GM12878 (cell line): ENCODE measurements at regions not wholly inside any gene's neighbourhood (a gene's known extent, or its start where the extent isn't known, plus 50 kb on each side); places are given as distances from the start of the nearest gene placed in this dataset.

Source experiments
- ATF3 ChIP-seq: IDR thresholded peaks from 2 replicates; pipeline ENCODE4 v1.6.1; 2011; ENCODE audit warnings: low read depth, mild to moderate bottlenecking, low read length, moderate library complexity, borderline replicate concordance; ENCODE audit errors: extremely low read depth
- CBX5 ChIP-seq: sonication (generic); IDR thresholded peaks from 2 replicates; pipeline ENCODE4 v1.6.1; 2016; ENCODE audit warnings: low read depth, moderate library complexity, mild to moderate bottlenecking, inconsistent platforms
- CHD1 ChIP-seq: IDR thresholded peaks from 2 replicates; pipeline ENCODE4 v1.6.1; 2012; ENCODE audit warnings: low read depth, low read length, improper control_type of control experiment
- CTCF ChIP-seq, 3 experiments: IDR thresholded peaks in 2 of 3; conservative IDR thresholded peaks in 1 of 3; 2 replicates each; pipeline ENCODE4 v1.5.1; 2011; ENCODE audit warnings: low read depth in 3 of 3, low read length in 3 of 3, mild to moderate bottlenecking in 3 of 3, control low read depth in 2 of 3, moderate library complexity in 2 of 3, inconsistent platforms in 1 of 3, mixed read lengths in 1 of 3; ENCODE audit not compliant: control insufficient read depth in 2 of 3, insufficient read depth in 1 of 3; ENCODE audit errors: extremely low read depth in 1 of 3
- FOXM1 ChIP-seq: IDR thresholded peaks from 2 replicates; pipeline ENCODE4 v1.6.1; 2012; ENCODE audit warnings: low read depth, mild to moderate bottlenecking, inconsistent platforms, low read length, moderate library complexity
- POLR2A ChIP-seq: IDR thresholded peaks from 2 replicates; pipeline ENCODE4 v1.6.1; 2011; ENCODE audit warnings: low read depth, mild to moderate bottlenecking, low read length
- TCF12 ChIP-seq: IDR thresholded peaks from 2 replicates; pipeline ENCODE4 v1.6.1; 2011; ENCODE audit warnings: low read depth, mild to moderate bottlenecking, low read length
- TF ChIP-seq, protein P1 (sequence below): IDR thresholded peaks from 2 replicates; pipeline ENCODE4 v1.6.1; 2012; ENCODE audit warnings: low read depth, low read length, improper control_type of control experiment

- TF ChIP-seq, protein P1, sequence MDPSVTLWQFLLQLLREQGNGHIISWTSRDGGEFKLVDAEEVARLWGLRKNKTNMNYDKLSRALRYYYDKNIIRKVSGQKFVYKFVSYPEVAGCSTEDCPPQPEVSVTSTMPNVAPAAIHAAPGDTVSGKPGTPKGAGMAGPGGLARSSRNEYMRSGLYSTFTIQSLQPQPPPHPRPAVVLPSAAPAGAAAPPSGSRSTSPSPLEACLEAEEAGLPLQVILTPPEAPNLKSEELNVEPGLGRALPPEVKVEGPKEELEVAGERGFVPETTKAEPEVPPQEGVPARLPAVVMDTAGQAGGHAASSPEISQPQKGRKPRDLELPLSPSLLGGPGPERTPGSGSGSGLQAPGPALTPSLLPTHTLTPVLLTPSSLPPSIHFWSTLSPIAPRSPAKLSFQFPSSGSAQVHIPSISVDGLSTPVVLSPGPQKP, result no peak
- TF ChIP-seq ATF3 (no peak), CBX5 (no peak), CTCF (IDR thresholded peaks at IDR 0.05 in 2 of 3, conservative IDR thresholded peaks at IDR 0.05 in 1 of 3; ENCODE audit: control insufficient read depth in 2 of 3, extremely low read depth in 1 of 3, insufficient read depth in 1 of 3, low read depth in 3 of 3, low read length in 3 of 3) (no peak), POLR2A (no peak), CHD1 (no peak), TCF12 (no peak), FOXM1 (no peak)
These were observed 94.5 kb upstream of the FOXP4 start for GRCh38 chr6:41451515-41452163.
